ENCODE measurements at regions not wholly inside any gene's neighbourhood (a gene's known extent, or its start where the extent isn't known, plus 50 kb on each side); places are given as distances from the start of the nearest gene placed in this dataset.
"Not testable (repeated sequence)": the region's sequence is repeated elsewhere in the genome, so short reads cannot be mapped to it uniquely, and the experiment has no call there.

DNA sequence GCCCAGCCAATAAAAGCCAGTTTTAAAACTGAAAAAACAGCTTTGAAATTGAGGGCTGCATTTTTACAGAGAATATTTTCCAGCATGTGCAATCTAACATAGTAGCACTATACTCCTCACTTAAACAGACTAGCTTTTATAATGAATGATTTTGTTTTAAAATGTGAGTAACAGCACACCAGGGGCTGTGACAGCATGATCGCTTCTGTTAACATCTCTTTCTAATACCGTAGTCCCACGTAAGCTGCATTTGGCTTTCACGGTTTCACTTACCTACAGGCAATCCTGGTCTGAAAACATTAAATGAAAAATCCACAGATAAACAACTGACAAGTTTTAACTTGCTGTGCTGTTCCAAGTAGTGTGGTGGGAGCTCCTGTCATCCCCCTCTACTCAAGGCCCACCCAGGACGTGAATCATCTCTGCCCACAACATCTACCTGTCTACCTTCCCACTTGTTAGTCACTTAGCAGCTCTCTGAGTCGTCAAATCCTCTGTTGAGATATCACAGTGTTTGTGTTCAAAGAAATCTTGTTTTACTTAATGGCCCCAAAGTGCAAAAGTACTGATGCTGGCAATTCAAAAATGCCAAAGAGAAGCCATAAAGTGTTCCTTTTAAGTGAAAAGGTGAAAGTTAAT, 74.0 kb upstream of the THOC3 start:
- not testable (repeated sequence) for DNase-seq (ENCODE audit: low read depth in 1 of 2, low spot score in 1 of 2); H3K4me3 ChIP-seq (replicated peaks; ENCODE audit: insufficient read depth, low read length); H3K27ac ChIP-seq (replicated peaks); H3K27me3 ChIP-seq (ENCODE audit: insufficient read depth, poor library complexity, severe bottlenecking)

DNA sequence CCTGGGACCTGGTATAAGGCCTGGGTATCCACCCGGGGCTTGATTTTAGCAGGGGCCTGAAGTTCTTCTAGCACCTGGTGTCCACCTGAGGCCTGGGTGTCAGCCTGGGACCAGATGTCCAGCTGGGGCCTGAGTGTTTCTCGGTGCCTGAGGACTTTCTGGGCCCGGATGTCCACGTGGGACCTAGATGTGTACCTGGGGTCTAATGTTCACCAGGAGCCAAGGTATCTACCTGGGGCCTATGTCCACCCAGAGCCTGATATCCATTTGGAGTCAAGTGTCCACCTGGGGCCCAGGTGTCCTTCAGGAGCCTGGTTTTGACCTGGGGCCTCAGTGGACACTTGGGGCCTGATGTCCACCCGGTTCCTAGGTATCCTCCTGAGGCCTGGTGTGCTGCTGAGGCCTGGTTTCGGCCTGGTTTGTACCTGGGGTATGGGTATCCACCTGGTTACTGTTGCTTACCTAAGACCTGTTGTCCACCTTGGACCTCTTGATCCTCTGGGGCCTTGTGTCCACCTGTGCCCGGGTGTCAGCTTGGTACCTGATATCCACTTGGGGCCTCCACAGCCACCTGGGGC, 75.2 kb upstream of the THOC3 start:
- not testable (repeated sequence) for DNase-seq (ENCODE audit: low read depth in 1 of 2, low spot score in 1 of 2); H3K27me3 ChIP-seq (ENCODE audit: insufficient read depth, poor library complexity, severe bottlenecking); H3K4me3 ChIP-seq (replicated peaks; ENCODE audit: insufficient read depth, low read length); H3K27ac ChIP-seq (replicated peaks)

DNA sequence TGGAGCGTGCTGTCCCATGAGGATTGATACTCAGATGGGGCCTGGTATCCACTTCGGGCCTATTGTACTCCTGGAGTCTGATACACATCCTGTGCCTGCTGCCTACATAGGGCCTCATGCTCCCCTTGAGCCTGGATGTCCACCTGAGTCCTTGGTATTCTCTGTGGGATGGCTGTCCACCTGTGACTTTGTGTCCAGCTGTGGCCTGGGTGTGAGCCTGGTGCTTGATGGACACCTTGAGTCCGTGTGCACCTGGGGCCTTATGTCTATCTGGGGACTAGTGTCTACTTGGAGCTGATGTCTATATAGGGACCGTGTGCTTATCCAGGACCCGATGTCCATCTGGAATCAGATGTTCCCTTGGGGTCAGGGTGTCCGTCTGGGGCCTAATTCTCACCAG, 75.9 kb upstream of the THOC3 start:
- H3K27me3 ChIP-seq (ENCODE audit: insufficient read depth, poor library complexity, severe bottlenecking); H3K27ac ChIP-seq (replicated peaks); H3K4me3 ChIP-seq (replicated peaks; ENCODE audit: insufficient read depth, low read length); DNase-seq (ENCODE audit: low read depth in 1 of 2, low spot score in 1 of 2): not testable (repeated sequence)

DNA sequence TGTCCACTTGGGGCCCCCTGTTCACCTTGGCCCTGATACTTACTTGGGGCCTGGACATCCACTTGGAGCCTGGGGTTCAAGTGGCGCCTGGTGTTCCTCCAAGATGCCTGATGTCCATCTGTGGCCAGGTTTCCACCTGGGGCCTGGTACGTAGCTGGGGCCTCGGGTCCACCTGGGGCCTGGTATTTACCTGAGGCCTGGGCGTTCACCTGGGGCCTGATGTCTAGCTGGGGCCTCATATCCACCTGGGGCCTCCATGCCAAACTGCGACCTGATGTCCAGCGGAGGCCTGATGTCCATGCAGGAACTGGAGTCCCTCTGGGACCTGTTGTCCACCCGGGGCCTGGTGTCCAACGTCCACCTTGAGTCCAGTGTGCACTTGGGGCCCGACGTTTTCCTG, 76.3 kb upstream of the THOC3 start:
- DNase-seq (ENCODE audit: low read depth in 1 of 2, low spot score in 1 of 2); H3K4me3 ChIP-seq (replicated peaks; ENCODE audit: insufficient read depth, low read length); H3K27me3 ChIP-seq (ENCODE audit: insufficient read depth, poor library complexity, severe bottlenecking); H3K27ac ChIP-seq (replicated peaks): not testable (repeated sequence)

DNA sequence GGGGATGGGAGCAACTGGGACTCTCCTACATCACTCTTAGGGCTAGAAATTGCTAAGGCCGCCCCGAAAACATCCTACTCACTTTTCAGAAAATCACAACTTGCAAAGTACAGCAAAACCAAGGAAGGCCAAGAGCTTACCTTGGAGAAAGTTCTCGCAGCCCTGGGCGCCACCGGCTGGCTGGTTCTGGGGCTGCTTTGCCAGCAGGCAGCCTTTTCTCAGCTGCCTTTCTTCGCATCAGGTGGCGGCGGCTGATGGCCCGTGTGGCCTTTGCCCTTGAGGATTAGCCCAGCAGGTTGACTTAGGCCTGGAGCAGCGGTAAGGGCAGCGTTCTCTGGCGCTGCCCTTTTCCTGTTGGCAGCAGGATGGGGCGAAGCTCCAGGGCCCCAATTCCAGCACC, 77.3 kb upstream of the THOC3 start:
- DNase-seq (ENCODE audit: low read depth in 1 of 2, low spot score in 1 of 2); H3K27ac ChIP-seq (replicated peaks); H3K27me3 ChIP-seq (ENCODE audit: insufficient read depth, poor library complexity, severe bottlenecking); H3K4me3 ChIP-seq (replicated peaks; ENCODE audit: insufficient read depth, low read length): not testable (repeated sequence)

DNA sequence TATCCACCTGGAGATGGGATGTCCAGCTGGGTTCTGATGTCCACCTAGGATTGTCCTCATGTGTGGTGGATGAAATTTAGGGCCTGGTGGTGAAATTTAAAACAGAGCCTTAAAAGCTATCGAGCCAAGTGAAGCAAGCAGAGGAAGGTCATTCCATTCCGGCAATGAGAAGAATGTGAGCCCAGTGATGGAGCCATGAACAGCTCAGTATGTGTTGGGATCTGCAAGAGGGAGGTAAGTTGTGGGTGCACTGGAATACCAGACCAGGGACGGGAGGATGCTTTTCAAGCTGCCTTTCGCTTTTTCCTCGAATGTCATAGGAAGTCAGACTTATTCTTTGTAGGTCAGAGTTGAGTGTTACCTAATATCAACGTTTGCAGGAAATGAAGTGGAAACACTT, 80.6 kb upstream of the THOC3 start:
- not testable (repeated sequence) for H3K4me3 ChIP-seq (replicated peaks; ENCODE audit: insufficient read depth, low read length); H3K27me3 ChIP-seq (ENCODE audit: insufficient read depth, poor library complexity, severe bottlenecking); DNase-seq (ENCODE audit: low read depth in 1 of 2, low spot score in 1 of 2); H3K27ac ChIP-seq (replicated peaks)

DNA sequence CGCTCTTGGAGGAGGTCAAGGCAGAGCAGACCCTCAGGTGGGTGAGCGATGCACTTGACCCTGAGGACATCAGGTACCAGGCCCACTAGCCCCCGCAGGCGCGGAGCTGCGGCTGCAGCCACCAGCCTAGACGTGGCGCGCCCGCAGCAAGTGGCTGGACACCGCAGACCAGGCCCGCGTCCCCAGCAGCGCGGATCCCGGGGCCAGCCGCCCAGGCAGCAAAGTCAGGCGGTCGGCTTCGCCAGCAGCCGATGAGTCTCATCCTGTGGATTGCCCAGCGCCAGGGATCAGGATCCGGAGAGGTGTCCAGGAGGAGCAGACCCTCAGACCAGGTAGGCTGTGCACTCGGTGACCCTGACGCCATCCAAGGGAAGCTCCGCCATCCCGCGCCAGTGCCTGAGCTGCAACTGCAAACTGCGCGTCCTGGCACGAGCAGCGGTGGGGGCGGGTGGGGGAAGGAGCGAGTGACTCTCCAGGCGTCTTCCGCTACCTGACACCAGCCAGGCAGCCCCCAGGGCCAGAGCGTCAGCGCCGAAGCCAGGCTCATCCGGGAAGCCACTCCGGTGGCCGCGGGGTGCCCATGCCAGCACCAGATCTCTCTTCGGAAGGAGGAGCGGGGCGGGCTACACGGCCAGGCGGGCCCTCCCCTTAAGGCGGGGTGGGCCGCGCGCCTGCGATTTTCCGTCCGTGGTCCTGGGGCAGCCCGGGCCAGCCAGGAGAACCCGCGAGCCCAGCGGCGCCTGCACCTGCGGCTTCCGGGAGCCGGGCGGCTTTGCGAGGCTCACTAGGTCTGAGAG, 92.6 kb upstream of the THOC3 start:
- H3K4me3 ChIP-seq (replicated peaks; ENCODE audit: insufficient read depth, low read length); H3K27me3 ChIP-seq (ENCODE audit: insufficient read depth, poor library complexity, severe bottlenecking); H3K27ac ChIP-seq (replicated peaks); DNase-seq (ENCODE audit: low read depth in 1 of 2, low spot score in 1 of 2): not testable (repeated sequence)

DNA sequence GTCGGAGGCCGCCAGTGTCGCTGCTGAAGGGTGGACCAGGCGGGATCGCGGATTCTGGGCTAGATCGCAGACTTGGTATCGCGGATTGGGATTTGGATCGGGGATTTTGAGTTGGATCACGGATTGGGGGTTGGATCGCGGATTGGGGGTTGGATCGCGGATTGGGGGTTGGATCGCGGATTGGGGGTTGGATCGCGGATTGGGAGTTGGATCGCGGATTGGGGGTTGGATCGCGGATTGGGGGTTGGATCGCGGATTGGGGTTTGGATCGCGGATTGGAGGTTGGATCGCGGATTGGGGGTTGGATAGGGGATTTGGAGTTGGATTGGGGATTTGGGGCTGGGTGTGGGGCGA, 93.1 kb upstream of the THOC3 start:
- DNase-seq (ENCODE audit: low read depth in 1 of 2, low spot score in 1 of 2); H3K27me3 ChIP-seq (ENCODE audit: insufficient read depth, poor library complexity, severe bottlenecking); H3K27ac ChIP-seq (replicated peaks); H3K4me3 ChIP-seq (replicated peaks; ENCODE audit: insufficient read depth, low read length): not testable (repeated sequence)

DNA sequence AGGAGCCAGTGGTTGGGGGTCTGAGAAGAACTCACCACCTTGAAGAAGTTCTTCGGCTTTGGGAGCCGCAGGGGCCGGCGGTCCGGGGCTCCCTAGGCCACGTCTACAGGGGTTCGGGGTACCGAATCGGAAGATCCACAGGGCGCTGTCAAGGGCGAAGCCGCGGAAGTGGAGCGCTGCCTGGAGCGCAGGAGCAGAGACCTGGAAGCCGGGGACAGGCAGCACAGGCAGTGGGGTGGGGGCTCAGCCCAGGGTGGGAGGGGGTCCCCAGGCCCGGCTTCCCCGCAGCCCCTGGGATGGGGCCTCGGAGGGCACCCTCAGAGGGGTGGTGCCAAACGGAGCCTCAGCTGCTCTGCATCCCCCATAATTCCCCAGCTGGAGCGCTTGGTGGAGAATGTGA, 93.5 kb upstream of the THOC3 start:
- H3K4me3 ChIP-seq (replicated peaks; ENCODE audit: insufficient read depth, low read length): not testable (repeated sequence)

DNA sequence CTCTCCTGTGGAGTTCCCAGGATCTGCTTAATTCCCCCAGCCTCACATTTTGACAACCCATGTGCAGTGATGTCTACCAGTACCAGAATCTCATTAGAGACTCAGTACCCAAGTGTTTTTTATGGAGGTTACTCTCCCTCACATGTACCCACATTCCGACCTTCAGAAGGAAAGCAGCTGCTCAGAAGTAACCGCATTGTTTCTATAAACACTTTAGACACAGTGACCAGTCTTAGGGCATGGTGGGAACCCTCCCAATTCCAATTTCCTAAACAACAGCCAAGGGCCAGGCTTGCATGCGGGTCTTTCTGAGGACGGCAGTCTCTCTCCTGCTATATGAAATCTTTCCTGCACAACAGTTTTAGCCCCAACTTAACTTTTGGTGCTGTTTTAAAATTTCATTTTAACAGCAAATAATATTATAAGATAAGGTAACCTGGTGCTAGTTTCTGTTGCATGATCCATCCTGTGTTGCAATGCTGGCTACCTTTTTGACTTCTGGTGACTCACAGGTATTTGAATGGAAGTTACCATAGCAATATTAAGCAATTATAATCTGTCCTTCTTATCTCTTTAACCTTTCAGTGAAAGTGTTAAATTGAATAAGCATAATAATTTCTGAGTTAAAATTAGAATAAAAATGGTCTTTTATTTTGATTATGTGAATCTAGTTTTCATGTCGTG, 98.3 kb upstream of the THOC3 start:
- not testable (repeated sequence) for H3K4me3 ChIP-seq (replicated peaks; ENCODE audit: insufficient read depth, low read length); H3K27me3 ChIP-seq (ENCODE audit: insufficient read depth, poor library complexity, severe bottlenecking); H3K27ac ChIP-seq (replicated peaks); DNase-seq (ENCODE audit: low read depth in 1 of 2, low spot score in 1 of 2)

More for the DNA sequence above, 93.5 kb upstream of the THOC3 start:
- not testable (repeated sequence) for DNase-seq (ENCODE audit: low read depth in 1 of 2, low spot score in 1 of 2); H3K27me3 ChIP-seq (ENCODE audit: insufficient read depth, poor library complexity, severe bottlenecking); H3K27ac ChIP-seq (replicated peaks)

DNA sequence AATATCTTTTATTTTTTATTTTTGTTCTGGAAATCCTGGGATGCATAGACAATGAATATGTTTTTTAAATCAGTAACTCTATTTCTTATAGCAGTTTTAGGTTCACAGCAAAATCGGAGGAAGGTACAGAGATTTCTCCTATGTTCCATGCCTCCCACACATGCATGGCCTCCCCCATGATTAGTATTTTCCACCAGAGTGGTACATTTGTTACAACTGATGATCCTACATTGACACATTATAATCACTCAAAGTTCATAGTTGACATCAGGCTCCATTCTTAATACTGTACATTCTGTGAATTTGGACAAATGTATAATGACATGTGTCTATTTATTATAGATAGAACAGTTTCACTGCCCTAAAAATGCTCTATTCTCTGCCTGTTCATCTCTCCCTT, 99.0 kb upstream of the THOC3 start:
- not testable (repeated sequence) for DNase-seq (ENCODE audit: low read depth in 1 of 2, low spot score in 1 of 2); H3K27me3 ChIP-seq (ENCODE audit: insufficient read depth, poor library complexity, severe bottlenecking); H3K27ac ChIP-seq (replicated peaks); H3K4me3 ChIP-seq (replicated peaks; ENCODE audit: insufficient read depth, low read length)

DNA sequence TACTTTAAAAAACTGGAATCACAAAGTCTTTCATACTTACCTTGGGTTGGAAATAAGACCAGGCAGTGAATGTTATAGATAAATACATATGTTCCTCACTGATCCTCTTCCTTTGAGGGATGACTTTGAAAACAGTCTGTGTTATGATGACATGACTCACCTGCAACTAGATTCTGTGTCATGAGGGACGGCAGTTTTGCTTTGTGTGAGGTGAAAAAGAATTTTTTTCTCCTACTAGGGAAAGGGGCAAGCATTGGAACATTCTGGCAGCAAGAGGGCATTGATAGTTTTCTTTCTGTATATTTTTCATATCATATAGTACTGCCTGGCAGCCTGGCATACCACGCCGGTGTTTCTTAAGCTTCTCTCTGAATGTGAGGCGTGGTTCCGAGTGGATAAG, 99.8 kb upstream of the THOC3 start:
- not testable (repeated sequence) for H3K27ac ChIP-seq (replicated peaks); H3K27me3 ChIP-seq (ENCODE audit: insufficient read depth, poor library complexity, severe bottlenecking); DNase-seq (ENCODE audit: low read depth in 1 of 2, low spot score in 1 of 2); H3K4me3 ChIP-seq (replicated peaks; ENCODE audit: insufficient read depth, low read length)

DNA sequence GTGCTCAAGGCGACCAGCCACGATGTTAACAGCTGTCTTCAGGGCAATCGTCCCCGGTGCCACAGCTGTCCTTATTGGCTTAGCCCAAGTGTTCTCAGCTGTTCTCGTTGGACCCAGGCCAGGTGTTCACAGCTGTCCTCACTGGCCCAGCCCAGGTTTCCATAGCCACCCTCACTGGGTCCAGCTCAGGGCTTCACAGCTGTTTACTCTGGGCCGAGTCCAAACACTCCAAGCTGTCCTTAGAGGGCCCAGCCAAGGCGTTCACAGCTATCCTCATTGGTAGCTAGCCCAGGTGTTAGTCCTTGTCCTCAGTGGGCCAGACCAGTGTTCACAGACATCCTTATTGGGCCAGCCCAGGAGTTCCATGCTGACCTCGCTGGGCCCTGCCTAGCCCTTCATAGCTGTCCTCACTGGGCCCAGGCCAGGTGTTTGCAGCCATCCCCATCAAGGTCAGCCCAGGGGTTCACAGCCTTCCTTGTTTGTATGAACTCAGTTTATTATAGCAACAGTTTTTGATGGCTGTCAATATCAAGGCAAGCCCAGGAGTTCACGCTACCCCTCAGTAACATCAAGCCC, 106.0 kb upstream of the THOC3 start:
- H3K27me3 ChIP-seq (ENCODE audit: insufficient read depth, poor library complexity, severe bottlenecking): not testable (repeated sequence)

DNA sequence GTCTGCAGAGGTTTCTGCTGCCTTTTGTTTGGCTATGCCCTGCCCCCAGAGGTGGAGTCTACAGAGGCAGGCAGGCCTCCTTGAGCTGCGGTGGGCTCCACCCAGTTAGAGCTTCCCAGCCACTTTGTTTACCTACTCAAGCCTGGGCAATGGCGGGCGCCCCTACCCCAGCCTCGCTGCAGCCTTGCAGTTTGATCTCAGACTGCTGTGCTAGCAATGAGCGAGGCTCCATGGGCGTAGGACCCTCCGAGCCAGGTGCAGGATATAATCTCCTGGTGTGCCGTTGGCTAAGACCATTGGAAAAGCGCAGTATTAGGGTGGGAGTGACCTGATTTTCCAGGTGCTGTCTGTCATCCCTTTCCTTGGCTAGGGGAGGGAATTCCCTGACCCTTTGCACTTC, 115.6 kb upstream of the THOC3 start:
- not testable (repeated sequence) for H3K27ac ChIP-seq (replicated peaks); DNase-seq (ENCODE audit: low read depth in 1 of 2, low spot score in 1 of 2); H3K27me3 ChIP-seq (ENCODE audit: insufficient read depth, poor library complexity, severe bottlenecking); H3K4me3 ChIP-seq (replicated peaks; ENCODE audit: insufficient read depth, low read length)

More for the DNA sequence above, 106.0 kb upstream of the THOC3 start:
- not testable (repeated sequence) for DNase-seq (ENCODE audit: low read depth in 1 of 2, low spot score in 1 of 2); H3K4me3 ChIP-seq (replicated peaks; ENCODE audit: insufficient read depth, low read length); H3K27ac ChIP-seq (replicated peaks)
